ENCODE measurements at regions not wholly inside any gene's neighbourhood (a gene's known extent, or its start where the extent isn't known, plus 50 kb on each side); places are given as distances from the start of the nearest gene placed in this dataset.
"Not testable (repeated sequence)": the region's sequence is repeated elsewhere in the genome, so short reads cannot be mapped to it uniquely, and the experiment has no call there.

- no peak for FAIRE-seq
Observed at GRCh38 chr1:244758708-244759107, 76.8 kb upstream of the COX20 start.

- FAIRE-seq, result no peak
Observed at GRCh38 chr1:244759158-244759557, 76.3 kb upstream of the COX20 start.

GRCh38 chr1:244760471-244760870, 75.0 kb upstream of the COX20 start:
- FAIRE-seq, result no peak

- no peak for FAIRE-seq
Observed at GRCh38 chr1:244761279-244761678, 74.2 kb upstream of the COX20 start.

GRCh38 chr1:244762629-244763028, 72.8 kb upstream of the COX20 start:
- FAIRE-seq, result no peak

GRCh38 chr1:244768186-244768585, 67.3 kb upstream of the COX20 start:
- FAIRE-seq, result no peak

GRCh38 chr1:244768804-244769203, 66.7 kb upstream of the COX20 start:
- no peak for FAIRE-seq

GRCh38 chr1:244770556-244770955, 64.9 kb upstream of the COX20 start:
- not testable (repeated sequence) for FAIRE-seq

GRCh38 chr1:244773513-244773912, 61.9 kb upstream of the COX20 start:
- no peak for FAIRE-seq

- FAIRE-seq, result not testable (repeated sequence)
Observed at GRCh38 chr1:244776783-244777182, 58.7 kb upstream of the COX20 start.

GRCh38 chr1:244778344-244778743, 57.1 kb upstream of the COX20 start:
- peak; percentile 94 for FAIRE-seq

- no peak for FAIRE-seq
Observed at GRCh38 chr1:244779410-244779809, 56.0 kb upstream of the COX20 start.

- no peak for FAIRE-seq
Observed at GRCh38 chr1:244780311-244780710, 55.1 kb upstream of the COX20 start.

- no peak for FAIRE-seq
Observed at GRCh38 chr1:244782056-244782455, 53.4 kb upstream of the COX20 start.

GRCh38 chr1:244783138-244783537, 52.3 kb upstream of the COX20 start:
- FAIRE-seq, result no peak

All from endometrium (tissue), 2 donors.